ENCODE measurements at regions not wholly inside any gene's neighbourhood (a gene's known extent, or its start where the extent isn't known, plus 50 kb on each side); places are given as distances from the start of the nearest gene placed in this dataset.
"Not testable (repeated sequence)": the region's sequence is repeated elsewhere in the genome, so short reads cannot be mapped to it uniquely, and the experiment has no call there.

DNA sequence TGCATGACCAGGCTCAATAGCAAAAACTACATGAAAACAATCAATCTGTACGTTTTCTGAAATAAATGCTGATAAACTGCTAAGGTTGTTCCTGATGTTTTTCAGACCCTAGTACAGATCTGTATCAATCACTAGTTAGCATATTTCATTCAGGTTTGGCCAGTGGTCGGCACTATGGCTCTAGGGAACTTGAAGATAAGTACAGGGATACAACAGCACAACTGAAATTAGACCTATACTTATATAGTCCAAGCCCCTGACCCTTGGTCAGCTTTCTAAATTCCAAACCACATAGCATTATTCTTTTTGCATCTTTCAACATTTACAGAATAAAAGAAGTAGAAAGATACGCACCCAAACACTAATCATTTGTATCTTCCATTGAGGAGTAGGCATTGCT lies 142.7 kb downstream of the PLPPR4 start:
- FAIRE-seq (peak; percentile 53), DNase-seq (ENCODE audit: insufficient read length, low spot score) (no peak)
- TF ChIP-seq, protein P1, sequence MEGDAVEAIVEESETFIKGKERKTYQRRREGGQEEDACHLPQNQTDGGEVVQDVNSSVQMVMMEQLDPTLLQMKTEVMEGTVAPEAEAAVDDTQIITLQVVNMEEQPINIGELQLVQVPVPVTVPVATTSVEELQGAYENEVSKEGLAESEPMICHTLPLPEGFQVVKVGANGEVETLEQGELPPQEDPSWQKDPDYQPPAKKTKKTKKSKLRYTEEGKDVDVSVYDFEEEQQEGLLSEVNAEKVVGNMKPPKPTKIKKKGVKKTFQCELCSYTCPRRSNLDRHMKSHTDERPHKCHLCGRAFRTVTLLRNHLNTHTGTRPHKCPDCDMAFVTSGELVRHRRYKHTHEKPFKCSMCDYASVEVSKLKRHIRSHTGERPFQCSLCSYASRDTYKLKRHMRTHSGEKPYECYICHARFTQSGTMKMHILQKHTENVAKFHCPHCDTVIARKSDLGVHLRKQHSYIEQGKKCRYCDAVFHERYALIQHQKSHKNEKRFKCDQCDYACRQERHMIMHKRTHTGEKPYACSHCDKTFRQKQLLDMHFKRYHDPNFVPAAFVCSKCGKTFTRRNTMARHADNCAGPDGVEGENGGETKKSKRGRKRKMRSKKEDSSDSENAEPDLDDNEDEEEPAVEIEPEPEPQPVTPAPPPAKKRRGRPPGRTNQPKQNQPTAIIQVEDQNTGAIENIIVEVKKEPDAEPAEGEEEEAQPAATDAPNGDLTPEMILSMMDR (IDR thresholded peaks at IDR 0.05; ENCODE audit: insufficient read depth, missing control alignments), result no peak

DNA sequence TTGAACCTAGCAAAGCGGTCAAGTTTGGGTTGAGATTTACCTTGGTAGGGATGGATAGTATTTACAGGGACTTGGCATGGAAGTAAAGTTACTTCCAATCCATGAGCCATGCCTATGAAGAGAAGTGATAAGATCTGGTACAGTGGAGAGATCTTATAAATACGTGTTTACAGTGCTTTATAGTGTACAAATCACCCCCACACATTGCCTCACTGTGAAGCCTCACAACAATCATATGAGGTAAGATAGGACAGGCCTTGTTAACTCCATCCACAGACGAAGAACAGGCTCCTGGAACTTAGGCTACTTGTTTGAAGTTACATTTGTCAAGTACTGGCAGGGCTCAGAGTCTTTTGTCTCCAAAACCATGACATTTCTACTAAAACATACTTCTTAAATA lies 159.8 kb downstream of the PLPPR4 start:
- DNase-seq (ENCODE audit: insufficient read length, low spot score), result no peak
- no peak for FAIRE-seq
- TF ChIP-seq, protein P1 (IDR thresholded peaks at IDR 0.05; ENCODE audit: insufficient read depth, missing control alignments), result no peak

DNA sequence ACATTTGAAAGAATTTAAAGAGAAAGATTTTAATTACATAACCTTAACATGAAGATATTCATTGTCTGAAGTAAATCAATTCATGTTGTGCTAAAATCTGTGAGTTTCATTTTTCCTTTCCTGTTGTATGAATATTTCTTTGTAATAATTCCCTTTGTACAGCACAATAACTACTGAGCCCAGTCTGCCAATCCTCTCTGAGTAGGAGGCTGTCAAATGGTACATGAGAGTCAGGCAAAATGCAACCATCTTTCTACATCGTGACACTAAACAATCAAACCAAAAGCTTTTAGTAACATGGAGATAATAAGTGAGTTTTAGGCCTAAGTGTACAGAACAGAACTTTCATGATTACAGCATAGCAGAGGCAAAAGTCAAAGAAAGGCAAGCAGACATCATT lies 165.5 kb downstream of the PLPPR4 start:
- FAIRE-seq, result no peak
- TF ChIP-seq, protein P1 (IDR thresholded peaks at IDR 0.05; ENCODE audit: insufficient read depth, missing control alignments), result no peak

DNA sequence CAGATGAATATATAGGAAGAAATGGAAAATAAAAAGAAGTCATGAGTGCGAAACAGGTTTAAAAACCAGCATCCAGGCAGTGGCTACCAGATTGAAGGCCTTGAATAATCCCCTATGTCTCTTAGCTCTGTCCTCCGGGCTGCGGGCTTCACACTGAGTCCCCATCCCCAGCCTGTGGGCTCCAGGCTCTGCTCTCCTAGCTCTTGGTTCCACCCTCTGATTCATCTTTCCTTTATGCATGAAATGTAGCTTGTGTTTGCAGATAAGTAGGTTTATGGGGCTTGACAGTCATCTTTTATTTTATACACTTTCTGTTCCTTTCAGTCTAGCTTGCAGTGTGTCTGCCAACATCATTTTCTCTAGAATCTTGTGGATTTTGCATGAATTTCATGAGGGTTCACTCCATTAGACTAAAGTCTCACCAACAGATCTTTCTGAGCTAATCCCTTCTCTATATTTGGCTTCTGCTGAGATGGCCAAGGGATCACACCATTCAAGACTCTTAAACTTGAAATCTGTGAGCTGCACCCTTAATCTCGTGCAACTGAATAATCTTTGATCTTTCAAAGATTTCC lies 174.5 kb downstream of the PLPPR4 start:
- DNase-seq (ENCODE audit: insufficient read length, low spot score), result no peak
- FAIRE-seq, result peak; percentile 93
- TF ChIP-seq, protein P1 (IDR thresholded peaks at IDR 0.05; ENCODE audit: insufficient read depth, missing control alignments), result no peak

More for the DNA sequence above, 165.5 kb downstream of the PLPPR4 start:
- DNase-seq (ENCODE audit: insufficient read length, low spot score), result no peak

DNA sequence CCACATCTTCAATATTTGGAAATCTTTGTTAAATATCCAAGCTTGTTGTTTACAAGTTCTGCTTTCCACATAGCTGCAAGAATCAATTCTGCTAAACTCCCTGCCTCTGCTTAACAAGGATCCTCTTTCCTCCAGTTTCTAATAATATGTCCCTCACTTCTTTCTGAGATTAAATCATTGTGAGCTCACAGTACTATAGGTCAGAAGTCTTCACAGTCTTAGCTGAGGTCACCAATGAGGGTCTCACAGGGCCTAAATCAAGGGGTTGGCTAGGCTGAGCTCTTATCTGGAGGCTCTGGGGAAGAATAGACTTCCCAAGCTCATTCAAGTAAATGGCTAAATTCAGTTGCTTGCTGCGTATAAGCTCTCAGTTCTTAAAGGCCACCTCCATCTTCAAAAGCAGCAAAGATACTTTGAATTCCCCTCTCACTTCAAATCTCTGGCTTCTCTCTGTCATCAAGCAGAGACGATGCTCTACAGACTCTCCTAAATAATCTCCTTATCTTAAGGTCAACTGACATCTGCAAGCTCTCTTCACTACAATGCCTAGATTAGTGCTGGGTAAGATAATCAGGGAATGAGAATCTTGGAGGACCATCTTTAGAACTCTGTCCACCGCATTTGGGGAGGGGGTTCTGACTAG lies 175.3 kb downstream of the PLPPR4 start:
- no peak for DNase-seq (ENCODE audit: insufficient read length, low spot score)
- peak; percentile 92 for FAIRE-seq
- TF ChIP-seq, protein P1 (IDR thresholded peaks at IDR 0.05; ENCODE audit: insufficient read depth, missing control alignments), result no peak

DNA sequence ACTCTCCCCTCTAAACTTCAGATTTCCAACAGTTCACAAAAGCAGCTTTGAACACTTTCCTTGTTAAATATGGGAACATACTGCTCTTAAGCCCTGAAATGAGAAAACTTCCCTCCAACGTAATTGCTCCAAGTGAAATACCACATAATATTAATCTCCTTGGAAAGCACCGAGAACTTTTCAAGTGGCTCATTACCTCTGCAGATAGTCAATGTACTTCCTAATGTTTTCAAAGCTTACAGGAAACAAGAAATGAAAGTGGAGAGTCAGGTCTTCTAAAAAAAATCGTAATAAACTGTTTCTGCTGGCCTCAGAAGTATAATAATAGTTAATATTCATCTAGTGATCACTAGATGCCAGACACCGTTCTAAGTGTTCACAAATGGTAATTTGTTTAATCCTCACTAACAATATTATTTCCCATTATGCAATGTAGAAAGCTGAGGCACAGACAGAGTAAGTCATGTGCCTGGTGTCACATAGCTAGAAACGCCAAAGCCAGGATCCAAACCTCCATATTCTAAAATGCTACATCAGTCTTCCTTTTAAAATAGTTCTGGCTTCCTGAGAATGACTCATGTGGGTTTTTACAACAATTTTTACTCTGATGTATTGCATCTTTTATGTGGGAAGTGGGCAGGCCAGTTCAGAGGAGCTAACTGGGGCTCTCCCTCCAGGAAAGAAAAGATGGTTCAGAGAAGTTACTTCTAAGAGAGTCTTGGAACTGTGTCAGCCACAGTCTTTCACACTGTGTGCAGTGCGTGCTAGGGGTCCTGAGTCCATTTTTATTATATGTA lies 177.2 kb downstream of the PLPPR4 start:
- FAIRE-seq, result peak; percentile 11

DNA sequence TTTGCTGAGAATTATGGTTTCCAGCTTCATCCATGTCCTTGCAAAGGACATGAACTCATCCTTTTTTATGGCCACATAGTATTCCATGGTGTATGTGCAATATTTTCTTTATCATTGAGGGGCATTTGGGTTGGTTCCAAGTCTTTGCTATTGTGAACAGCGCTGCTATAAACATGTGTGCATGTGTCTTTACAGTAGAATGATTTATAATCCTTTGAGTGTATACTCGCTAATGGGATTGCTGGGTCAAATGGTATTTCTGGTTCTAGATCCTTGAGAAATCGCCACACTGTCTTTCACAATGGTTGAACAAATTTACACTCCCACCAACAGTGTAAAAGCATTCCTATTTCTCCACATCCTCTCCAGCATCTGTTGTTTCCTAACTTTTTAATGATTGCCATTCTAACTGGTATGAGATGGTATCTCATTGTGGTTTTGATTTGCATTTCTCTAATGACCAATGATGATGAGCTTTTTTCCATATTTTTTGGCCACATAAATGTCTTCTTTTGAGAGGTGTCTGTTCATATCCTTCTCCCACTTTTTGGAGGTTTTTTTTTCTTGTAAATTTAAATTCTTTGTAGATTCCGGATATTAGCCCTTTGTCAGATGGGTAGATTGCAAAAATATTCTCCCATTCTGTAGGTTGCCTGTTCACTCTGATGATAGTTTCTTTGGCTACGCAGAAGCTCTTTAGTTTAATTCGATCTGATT lies 180.1 kb downstream of the PLPPR4 start:
- DNase-seq (ENCODE audit: insufficient read length, low spot score); FAIRE-seq: not testable (repeated sequence)

More for the DNA sequence above, 177.2 kb downstream of the PLPPR4 start:
- TF ChIP-seq, protein P1 (IDR thresholded peaks at IDR 0.05; ENCODE audit: insufficient read depth, missing control alignments), result no peak
- DNase-seq (ENCODE audit: insufficient read length, low spot score), result no peak
